ENCODE measurements at regions not wholly inside any gene's neighbourhood (a gene's known extent, or its start where the extent isn't known, plus 50 kb on each side); places are given as distances from the start of the nearest gene placed in this dataset.

- Histone ChIP-seq H2AFZ (ENCODE audit: low read depth, low read length) (no peak overlapping the region), H3K36me3 (ENCODE audit: control insufficient read depth, insufficient read depth, low read length) (no peaks in the 10 kb centered on the region), H4K20me1 (replicated peaks; ENCODE audit: control insufficient read depth, insufficient read depth, low read length) (no peaks in the 10 kb centered on the region), H3K27me3 (ENCODE audit: control insufficient read depth in 2 of 2, insufficient read depth in 2 of 2, low read length in 2 of 2) (no peaks in the 10 kb centered on the region), H3K27ac (ENCODE audit: extremely low read depth, low read depth, low read length) (no peak overlapping the region), H3K4me1 (replicated peaks in 1 of 2; ENCODE audit: control insufficient read depth in 2 of 2, insufficient read depth in 2 of 2, low read length in 2 of 2) (no peaks in the 10 kb centered on the region), H3K4me3 (no peak overlapping the region), H3K9ac (ENCODE audit: insufficient read depth in 1 of 2, low read depth in 2 of 2, low read length in 2 of 2) (no peak overlapping the region), H3K4me2 (ENCODE audit: insufficient read depth, low read length) (no peak overlapping the region), H3K9me3 (replicated peaks; ENCODE audit: control insufficient read depth, insufficient read depth, low read depth, low read length) (no peaks in the 10 kb centered on the region), H3K79me2 (ENCODE audit: control insufficient read depth, insufficient read depth, low read length) (no peaks in the 10 kb centered on the region), H3K9me1 (ENCODE audit: control insufficient read depth, insufficient read depth, low read length) (no peaks in the 10 kb centered on the region)
- WGBS (ENCODE audit: insufficient coverage, low coverage, missing lambda C conversion rate): 0% methylated on average over 2 of the region's 2 CpGs
- FAIRE-seq (no peak), DNase-seq (ENCODE audit: extremely low read depth in 1 of 4, low spot score in 3 of 4) (no peak), ATAC-seq (no peak)
- ChIA-PET CTCF (ENCODE audit: low intra/inter-chr PET ratio) (no interaction called here), POLR2A (no interaction called here)
- intact Hi-C loops (cut with micrococcal nuclease) (no loop called here), in situ Hi-C loops (cut with MboI) (no loop called here)
- no TSS peak for BruUV-seq (replicated peaks)
- no peak for TF ChIP-seq ILK (tag; IDR thresholded peaks at IDR 0.05; ENCODE audit: borderline replicate concordance, low read depth)
- TF ChIP-seq, protein P1, sequence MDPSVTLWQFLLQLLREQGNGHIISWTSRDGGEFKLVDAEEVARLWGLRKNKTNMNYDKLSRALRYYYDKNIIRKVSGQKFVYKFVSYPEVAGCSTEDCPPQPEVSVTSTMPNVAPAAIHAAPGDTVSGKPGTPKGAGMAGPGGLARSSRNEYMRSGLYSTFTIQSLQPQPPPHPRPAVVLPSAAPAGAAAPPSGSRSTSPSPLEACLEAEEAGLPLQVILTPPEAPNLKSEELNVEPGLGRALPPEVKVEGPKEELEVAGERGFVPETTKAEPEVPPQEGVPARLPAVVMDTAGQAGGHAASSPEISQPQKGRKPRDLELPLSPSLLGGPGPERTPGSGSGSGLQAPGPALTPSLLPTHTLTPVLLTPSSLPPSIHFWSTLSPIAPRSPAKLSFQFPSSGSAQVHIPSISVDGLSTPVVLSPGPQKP (CRISPR knock-in tag; IDR thresholded peaks at IDR 0.05): no peak
- no peak for TF ChIP-seq CLOCK (CRISPR knock-in tag; IDR thresholded peaks at IDR 0.05; ENCODE audit: borderline replicate concordance)
- TF ChIP-seq SRSF3 (IDR thresholded peaks at IDR 0.05; ENCODE audit: insufficient read depth, low read length): no peak
- no peak for TF ChIP-seq C11orf30 (IDR thresholded peaks at IDR 0.05; ENCODE audit: low read depth)
- no peak for TF ChIP-seq SPI1 (IDR thresholded peaks at IDR 0.05; ENCODE audit: borderline replicate concordance, low read depth, low read length)
- no peak for TF ChIP-seq ARID4B (CRISPR knock-in tag; IDR thresholded peaks at IDR 0.05)
- TF ChIP-seq ZNF764 (CRISPR knock-in tag; IDR thresholded peaks at IDR 0.05; ENCODE audit: low read depth): no peak
- no peak for TF ChIP-seq THRAP3 (IDR thresholded peaks at IDR 0.05; ENCODE audit: borderline replicate concordance)
- no peak for TF ChIP-seq MTA3 (IDR thresholded peaks at IDR 0.05; ENCODE audit: borderline replicate concordance)
- no peak for TF ChIP-seq ZNF280B (CRISPR knock-in tag; IDR thresholded peaks at IDR 0.05)
Observed at GRCh38 chr13:102935896-102936321, 90.1 kb downstream of the ERCC5 start.

All from K562 (cell line).